HEK293 (cell line): ENCODE measurements at regions not wholly inside any gene's neighbourhood (a gene's known extent, or its start where the extent isn't known, plus 50 kb on each side); places are given as distances from the start of the nearest gene placed in this dataset.

Experiments
- CTCF ChIA-PET: fragments of 350-600 bp; formaldehyde crosslinking; extraction: SDS; loops from one replicate; lab custom pipeline; 2021; ENCODE audit warnings: antibody characterized with exemption; lab: Yijun Ruan, JAX
- POLR2A ChIA-PET: fragments of 300-600 bp; formaldehyde crosslinking; extraction: SDS; loops from one replicate; lab custom pipeline; 2020; ENCODE audit warnings: antibody characterized with exemption, inconsistent platforms; lab: Yijun Ruan, JAX
- H3K27ac ChIP-seq: fragments of 200-500 bp; sonication (Bioruptor generic); 2 replicates; pipeline ENCODE4 v1.5.1; 2014; ENCODE audit warnings: low read depth, low read length, control low read depth, inconsistent platforms; ENCODE audit errors: extremely low read depth
- H3K36me3 ChIP-seq, 2 experiments: fragments of 200-500 bp in 1 of 2; sonication (Bioruptor generic) in 1 of 2; 1 replicate in 1 of 2; 2 replicates in 1 of 2; pipeline ENCODE4 v1.5.1; 2014 to 2017; ENCODE audit warnings: inconsistent platforms in 2 of 2, low read length in 2 of 2; ENCODE audit not compliant: control insufficient read depth in 2 of 2, insufficient read depth in 1 of 2
- H3K4me1 ChIP-seq: fragments of 200-500 bp; sonication (Bioruptor generic); 2 replicates; pipeline ENCODE4 v1.5.1; 2014; ENCODE audit warnings: mild to moderate bottlenecking, low read length, inconsistent platforms; ENCODE audit not compliant: control insufficient read depth, insufficient read depth
- H3K4me3 ChIP-seq: 2 replicates; pipeline ENCODE4 v1.5.1; 2011; ENCODE audit warnings: low read depth, mild to moderate bottlenecking, control low read depth, low read length, moderate library complexity
- H3K9me3 ChIP-seq: fragments of 200-500 bp; sonication (Bioruptor generic); 2 replicates; pipeline ENCODE4 v1.5.1; 2014; ENCODE audit warnings: low read depth, low read length, inconsistent platforms; ENCODE audit not compliant: control insufficient read depth, insufficient read depth
- HOXA7 ChIP-seq: sonication (generic); formaldehyde crosslinking; IDR thresholded peaks from 2 replicates; pipeline ENCODE4 v1.8.1; 2022; ENCODE audit warnings: missing genetic modification reagents, borderline replicate concordance
- KLF17 ChIP-seq: fragments of 450-650 bp; formaldehyde crosslinking; IDR thresholded peaks from 2 replicates; pipeline ENCODE4 v1.5.1; 2016; ENCODE audit warnings: missing biosample characterization, missing genetic modification characterization
- PRDM1 ChIP-seq: fragments of 450-650 bp; formaldehyde crosslinking; IDR thresholded peaks from 2 replicates; pipeline ENCODE4; 2016; ENCODE audit warnings: missing biosample characterization, missing genetic modification characterization
- YY1 ChIP-seq: fragments of 450-650 bp; formaldehyde crosslinking; IDR thresholded peaks from 2 replicates; pipeline ENCODE4 v1.5.1; 2018; ENCODE audit warnings: missing biosample characterization, missing genetic modification characterization
- ZBTB48 ChIP-seq: fragments of 450-650 bp; formaldehyde crosslinking; IDR thresholded peaks from 2 replicates; pipeline ENCODE4 v1.5.1; 2016; ENCODE audit warnings: missing biosample characterization, missing genetic modification characterization
- ZBTB49 ChIP-seq: fragments of 450-650 bp; formaldehyde crosslinking; IDR thresholded peaks from 2 replicates; pipeline ENCODE4 v1.5.1; 2016; ENCODE audit warnings: missing biosample characterization, missing genetic modification characterization, low read depth
- ZFP41 ChIP-seq: fragments of 450-650 bp; formaldehyde crosslinking; IDR thresholded peaks from 2 replicates; pipeline ENCODE4 v1.5.1; 2016; ENCODE audit warnings: missing biosample characterization, missing genetic modification characterization, borderline replicate concordance
- ZNF280C ChIP-seq: fragments of 450-650 bp; formaldehyde crosslinking; IDR thresholded peaks from 2 replicates; pipeline ENCODE4 v1.5.1; 2016; ENCODE audit warnings: missing biosample characterization, missing genetic modification characterization
- ZNF426 ChIP-seq: fragments of 450-650 bp; formaldehyde crosslinking; IDR thresholded peaks from 2 replicates; pipeline ENCODE4 v1.5.1; 2017; ENCODE audit warnings: missing biosample characterization, missing genetic modification characterization, mild to moderate bottlenecking, inconsistent platforms, moderate library complexity
- ZNF518A ChIP-seq: fragments of 450-650 bp; formaldehyde crosslinking; conservative IDR thresholded peaks from 2 replicates; pipeline ENCODE4 v1.5.1; 2016; ENCODE audit warnings: low read depth, missing biosample characterization, missing genetic modification characterization
- ZNF561 ChIP-seq: fragments of 450-650 bp; IDR thresholded peaks from 2 replicates; pipeline ENCODE4 v1.5.1; 2018; ENCODE audit warnings: missing biosample characterization, missing genetic modification characterization, borderline replicate concordance
- ZNF610 ChIP-seq: fragments of 450-650 bp; formaldehyde crosslinking; IDR thresholded peaks from 2 replicates; pipeline ENCODE4 v1.5.1; 2016; ENCODE audit warnings: missing biosample characterization, missing genetic modification characterization, borderline replicate concordance
- ZNF645 ChIP-seq: fragments of 450-650 bp; formaldehyde crosslinking; IDR thresholded peaks from 2 replicates; pipeline ENCODE4; 2016; ENCODE audit warnings: missing biosample characterization, missing genetic modification characterization
- ZNF777 ChIP-seq: fragments of 450-650 bp; formaldehyde crosslinking; IDR thresholded peaks from 2 replicates; pipeline ENCODE4 v1.5.1; 2017; ENCODE audit warnings: missing biosample characterization, missing genetic modification characterization, borderline replicate concordance
- ZSCAN18 ChIP-seq: fragments of 450-650 bp; formaldehyde crosslinking; IDR thresholded peaks from 2 replicates; pipeline ENCODE4 v1.5.1; 2016; ENCODE audit warnings: missing biosample characterization, missing genetic modification characterization

GRCh38 chr2:234243871-234244565, 193.5 kb downstream of the SPP2 start (continued):
- TF ChIP-seq ZNF280C (tag by site-specific recombination) = no peak
- no peak for TF ChIP-seq HOXA7 (CRISPR knock-in tag)
- TF ChIP-seq ZBTB48 = no peak
- TF ChIP-seq ZBTB49 (tag by site-specific recombination) = no peak
- TF ChIP-seq ZNF561 (tag by site-specific recombination) = no peak
- no peak for TF ChIP-seq ZNF610 (tag by site-specific recombination)
- no peak for TF ChIP-seq YY1 (tag by site-specific recombination)
- TF ChIP-seq ZSCAN18 (tag by site-specific recombination) = no peak
- no peak for TF ChIP-seq ZNF518A (tag by site-specific recombination)
- TF ChIP-seq PRDM1 (tag by site-specific recombination) = no peak
- TF ChIP-seq ZNF426 (tag by site-specific recombination) = no peak

GRCh38 chr2:234242459-234242836, 191.9 kb downstream of the SPP2 start:
- CTCF ChIA-PET = interaction anchor here (0.8 to 1.3 kb wide), 5 partner anchors 9 to 107 kb away, joined by 4 to 5 read pairs (median 5); no protein-coding TSS in a partner anchor
- peaks cover 6% of the 10 kb centered on the region; the same call in 1 of the 2 replicates for H3K4me1 ChIP-seq
- POLR2A ChIA-PET = no interaction called here

More at GRCh38 chr2:234242459-234242836, 191.9 kb downstream of the SPP2 start:
- no peak for TF ChIP-seq ZNF777 (tag by site-specific recombination)
- no peak for TF ChIP-seq KLF17 (tag by site-specific recombination)
- no peak for TF ChIP-seq ZBTB48
- no peak for TF ChIP-seq ZNF518A (tag by site-specific recombination)
- TF ChIP-seq ZFP41 (tag by site-specific recombination) = no peak
- no peak for TF ChIP-seq ZNF645 (tag by site-specific recombination)
- H3K36me3 ChIP-seq = no peaks in the 10 kb centered on the region
- H3K9me3 ChIP-seq = no peaks in the 10 kb centered on the region
- no peak overlapping the region for H3K27ac ChIP-seq
- H3K4me3 ChIP-seq = no peak overlapping the region
